ENCODE measurements at regions not wholly inside any gene's neighbourhood (a gene's known extent, or its start where the extent isn't known, plus 50 kb on each side); places are given as distances from the start of the nearest gene placed in this dataset.

DNA sequence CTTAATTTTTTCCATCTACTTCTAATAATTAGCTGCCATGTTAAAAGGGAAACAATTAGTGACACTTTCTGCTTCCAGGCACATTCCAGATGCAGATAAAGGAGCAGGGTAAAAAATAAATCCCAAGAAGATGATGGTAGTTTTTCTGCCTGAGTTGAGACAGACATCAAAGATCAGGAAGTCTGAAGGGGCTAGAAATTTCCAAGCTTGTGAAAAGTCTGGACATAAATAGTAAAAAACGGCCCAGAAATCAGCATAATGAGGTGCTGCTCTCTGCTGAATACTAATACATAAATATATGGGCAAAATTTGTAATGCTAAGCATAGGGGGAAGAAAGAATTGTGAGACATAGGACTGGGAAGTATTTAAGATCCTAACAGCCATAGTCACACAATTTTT, 460.0 kb upstream of the RGS18 start:
- ChIA-PET POLR2A (no interaction called here), CTCF (no interaction called here)
- Histone ChIP-seq H3K9me3 (ENCODE audit: control insufficient read depth, insufficient read depth, low read depth, low read length) (no peaks in the 10 kb centered on the region), H3K36me3 (ENCODE audit: control insufficient read depth, insufficient read depth, low read length) (no peaks in the 10 kb centered on the region), H3K27me3 (ENCODE audit: control insufficient read depth, insufficient read depth, low read length) (no peaks in the 10 kb centered on the region), H3K4me3 (ENCODE audit: low read depth in 2 of 2, low read length in 2 of 2) (no peak overlapping the region), H3K27ac (ENCODE audit: low read length) (no peak overlapping the region), H3K4me1 (ENCODE audit: control insufficient read depth, insufficient read depth, low read length) (no peaks in the 10 kb centered on the region)
- DNase-seq (ENCODE audit: low read depth, low spot score): no peak
- no peak for ATAC-seq
- in situ Hi-C loops (cut with HindIII; ENCODE audit: low pct_unique_long_range_greater_than_20kb, low sequenced_read_pairs) (no loop called here), intact Hi-C loops (cut with micrococcal nuclease; ENCODE audit: unreplicated experiment) (no loop called here)
- TF ChIP-seq, protein P1, sequence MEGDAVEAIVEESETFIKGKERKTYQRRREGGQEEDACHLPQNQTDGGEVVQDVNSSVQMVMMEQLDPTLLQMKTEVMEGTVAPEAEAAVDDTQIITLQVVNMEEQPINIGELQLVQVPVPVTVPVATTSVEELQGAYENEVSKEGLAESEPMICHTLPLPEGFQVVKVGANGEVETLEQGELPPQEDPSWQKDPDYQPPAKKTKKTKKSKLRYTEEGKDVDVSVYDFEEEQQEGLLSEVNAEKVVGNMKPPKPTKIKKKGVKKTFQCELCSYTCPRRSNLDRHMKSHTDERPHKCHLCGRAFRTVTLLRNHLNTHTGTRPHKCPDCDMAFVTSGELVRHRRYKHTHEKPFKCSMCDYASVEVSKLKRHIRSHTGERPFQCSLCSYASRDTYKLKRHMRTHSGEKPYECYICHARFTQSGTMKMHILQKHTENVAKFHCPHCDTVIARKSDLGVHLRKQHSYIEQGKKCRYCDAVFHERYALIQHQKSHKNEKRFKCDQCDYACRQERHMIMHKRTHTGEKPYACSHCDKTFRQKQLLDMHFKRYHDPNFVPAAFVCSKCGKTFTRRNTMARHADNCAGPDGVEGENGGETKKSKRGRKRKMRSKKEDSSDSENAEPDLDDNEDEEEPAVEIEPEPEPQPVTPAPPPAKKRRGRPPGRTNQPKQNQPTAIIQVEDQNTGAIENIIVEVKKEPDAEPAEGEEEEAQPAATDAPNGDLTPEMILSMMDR (IDR thresholded peaks at IDR 0.05): no peak
- TF ChIP-seq POLR2AphosphoS5 (IDR thresholded peaks at IDR 0.05; ENCODE audit: low read depth, low read length) (no peak), SIN3A (IDR thresholded peaks at IDR 0.05; ENCODE audit: borderline replicate concordance, insufficient read depth, low read depth, low read length) (no peak), TCF7L2 (IDR thresholded peaks at IDR 0.05; ENCODE audit: low read depth, low read length) (no peak)
- TF ChIP-seq, protein P2, sequence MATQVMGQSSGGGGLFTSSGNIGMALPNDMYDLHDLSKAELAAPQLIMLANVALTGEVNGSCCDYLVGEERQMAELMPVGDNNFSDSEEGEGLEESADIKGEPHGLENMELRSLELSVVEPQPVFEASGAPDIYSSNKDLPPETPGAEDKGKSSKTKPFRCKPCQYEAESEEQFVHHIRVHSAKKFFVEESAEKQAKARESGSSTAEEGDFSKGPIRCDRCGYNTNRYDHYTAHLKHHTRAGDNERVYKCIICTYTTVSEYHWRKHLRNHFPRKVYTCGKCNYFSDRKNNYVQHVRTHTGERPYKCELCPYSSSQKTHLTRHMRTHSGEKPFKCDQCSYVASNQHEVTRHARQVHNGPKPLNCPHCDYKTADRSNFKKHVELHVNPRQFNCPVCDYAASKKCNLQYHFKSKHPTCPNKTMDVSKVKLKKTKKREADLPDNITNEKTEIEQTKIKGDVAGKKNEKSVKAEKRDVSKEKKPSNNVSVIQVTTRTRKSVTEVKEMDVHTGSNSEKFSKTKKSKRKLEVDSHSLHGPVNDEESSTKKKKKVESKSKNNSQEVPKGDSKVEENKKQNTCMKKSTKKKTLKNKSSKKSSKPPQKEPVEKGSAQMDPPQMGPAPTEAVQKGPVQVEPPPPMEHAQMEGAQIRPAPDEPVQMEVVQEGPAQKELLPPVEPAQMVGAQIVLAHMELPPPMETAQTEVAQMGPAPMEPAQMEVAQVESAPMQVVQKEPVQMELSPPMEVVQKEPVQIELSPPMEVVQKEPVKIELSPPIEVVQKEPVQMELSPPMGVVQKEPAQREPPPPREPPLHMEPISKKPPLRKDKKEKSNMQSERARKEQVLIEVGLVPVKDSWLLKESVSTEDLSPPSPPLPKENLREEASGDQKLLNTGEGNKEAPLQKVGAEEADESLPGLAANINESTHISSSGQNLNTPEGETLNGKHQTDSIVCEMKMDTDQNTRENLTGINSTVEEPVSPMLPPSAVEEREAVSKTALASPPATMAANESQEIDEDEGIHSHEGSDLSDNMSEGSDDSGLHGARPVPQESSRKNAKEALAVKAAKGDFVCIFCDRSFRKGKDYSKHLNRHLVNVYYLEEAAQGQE (IDR thresholded peaks at IDR 0.05; ENCODE audit: insufficient read depth in 1 of 2, low read depth in 2 of 2, low read length in 1 of 2): no peak
- no TSS peak for BruUV-seq (replicated peaks)

DNA sequence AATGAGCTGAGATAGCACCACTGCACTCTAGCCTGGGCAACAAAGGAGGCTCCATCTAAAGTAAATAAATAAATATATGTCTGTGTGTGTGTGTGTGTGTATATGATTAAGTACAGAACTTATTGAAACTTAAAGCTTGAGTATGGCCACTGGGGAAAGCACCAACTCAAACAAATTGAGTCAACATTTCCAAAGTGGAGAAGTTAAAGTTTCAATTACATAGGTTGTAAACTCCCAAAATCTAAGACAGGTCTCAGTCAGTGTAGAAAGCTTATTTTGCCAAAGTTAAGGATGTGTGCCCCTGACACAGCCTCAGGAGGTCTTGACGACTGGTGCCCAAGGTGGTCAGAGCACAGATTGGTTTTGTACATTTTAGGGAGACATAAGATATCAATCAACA, 458.9 kb upstream of the RGS18 start:
- BruUV-seq (replicated peaks): no TSS peak
- Histone ChIP-seq H3K27ac (ENCODE audit: low read length) (no peak overlapping the region), H3K4me1 (ENCODE audit: control insufficient read depth, insufficient read depth, low read length) (no peaks in the 10 kb centered on the region), H3K4me3 (ENCODE audit: low read depth in 2 of 2, low read length in 2 of 2) (no peak overlapping the region), H3K27me3 (ENCODE audit: control insufficient read depth, insufficient read depth, low read length) (no peaks in the 10 kb centered on the region), H3K36me3 (ENCODE audit: control insufficient read depth, insufficient read depth, low read length) (no peaks in the 10 kb centered on the region), H3K9me3 (ENCODE audit: control insufficient read depth, insufficient read depth, low read depth, low read length) (no peaks in the 10 kb centered on the region)
- DNase-seq (ENCODE audit: low read depth, low spot score) (no peak), ATAC-seq (no peak)
- ChIA-PET CTCF (no interaction called here), POLR2A (no interaction called here)
- intact Hi-C loops (cut with micrococcal nuclease; ENCODE audit: unreplicated experiment): no loop called here
- in situ Hi-C loops (cut with HindIII; ENCODE audit: low pct_unique_long_range_greater_than_20kb, low sequenced_read_pairs): no loop called here
- TF ChIP-seq POLR2AphosphoS5 (IDR thresholded peaks at IDR 0.05; ENCODE audit: low read depth, low read length) (no peak), SIN3A (IDR thresholded peaks at IDR 0.05; ENCODE audit: borderline replicate concordance, insufficient read depth, low read depth, low read length) (no peak), TCF7L2 (IDR thresholded peaks at IDR 0.05; ENCODE audit: low read depth, low read length) (no peak)
- TF ChIP-seq, protein P2 (IDR thresholded peaks at IDR 0.05; ENCODE audit: insufficient read depth in 1 of 2, low read depth in 2 of 2, low read length in 1 of 2): no peak
- TF ChIP-seq, protein P1 (IDR thresholded peaks at IDR 0.05): no peak
